GM18499 (cell line): ENCODE measurements at regions not wholly inside any gene's neighbourhood (a gene's known extent, or its start where the extent isn't known, plus 50 kb on each side); places are given as distances from the start of the nearest gene placed in this dataset.

Experiments
- ATAC-seq: cut with Tn5 transposase; IDR thresholded peaks from one replicate; pipeline ENCODE4 v1.9.1; 2021; ENCODE audit warnings: moderate number of reproducible peaks; ENCODE audit not compliant: insufficient read depth, unreplicated experiment

DNA sequence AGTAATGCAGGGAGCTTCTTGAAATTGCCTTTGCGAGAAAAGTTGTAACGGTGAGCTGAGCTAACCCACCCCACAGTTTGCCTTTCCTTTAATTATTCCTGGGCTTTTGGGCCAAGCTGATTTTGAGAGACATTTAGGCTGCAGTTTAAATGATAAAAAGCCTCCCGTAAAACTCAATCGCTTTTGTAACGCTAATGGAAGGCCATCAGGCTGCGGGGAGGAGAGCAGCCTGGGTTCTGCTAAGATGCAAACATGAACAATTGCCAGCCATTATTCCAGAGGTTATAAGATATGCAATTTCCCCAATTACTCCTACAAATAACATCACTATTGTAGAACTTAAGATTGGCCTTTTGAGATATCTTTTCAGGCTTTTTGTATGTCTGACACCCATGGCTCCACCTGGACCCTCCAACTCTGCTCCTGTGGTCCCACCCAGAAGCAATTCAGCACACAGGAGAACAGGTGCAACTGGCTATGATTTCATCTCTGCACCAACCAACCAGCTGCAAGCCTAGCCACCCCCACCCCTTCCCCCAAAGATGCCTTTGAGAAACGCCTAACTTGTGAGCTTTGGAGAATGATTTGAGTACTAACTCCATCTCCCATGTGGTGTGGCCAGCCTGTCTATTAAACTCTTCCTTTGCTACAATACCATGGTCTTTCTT, 108.2 kb upstream of the FAM9C start:
- ATAC-seq: no peak

GRCh38 chrX:13151828-13152517, 107.6 kb upstream of the FAM9C start:
- no peak for ATAC-seq

DNA sequence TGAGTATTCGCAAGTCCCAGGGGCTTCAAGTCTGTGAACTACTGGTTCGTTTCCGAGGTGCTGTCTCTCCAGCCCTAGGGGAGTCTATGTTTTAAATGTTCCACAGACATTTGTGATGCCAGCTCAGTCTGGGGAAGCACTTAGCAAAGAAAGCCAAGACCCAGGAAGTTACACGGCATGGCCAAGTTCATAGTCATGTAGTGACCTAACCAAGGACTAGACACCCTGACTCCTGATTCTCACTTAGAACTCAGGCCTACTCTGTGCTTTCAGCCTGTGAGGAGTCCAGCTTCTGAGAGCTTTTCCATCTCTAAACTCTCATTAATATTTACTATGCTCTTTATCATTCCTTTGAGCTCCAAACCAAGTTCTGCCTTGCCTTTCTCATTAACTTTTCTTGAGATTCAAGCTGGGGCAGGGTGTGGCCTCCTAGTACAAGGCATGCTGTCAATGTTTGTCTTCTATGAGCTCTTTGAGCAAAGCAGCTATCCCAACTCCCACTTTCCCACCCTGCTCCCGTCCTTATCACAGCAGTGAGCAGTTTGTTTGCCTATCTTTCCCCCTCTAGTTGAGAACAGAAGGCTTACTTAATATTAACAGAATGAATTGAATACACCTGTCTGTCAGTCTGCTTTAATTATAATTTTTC, 105.4 kb upstream of the FAM9C start:
- no peak for ATAC-seq

GRCh38 chrX:13147733-13148132, 103.3 kb upstream of the FAM9C start:
- no peak for ATAC-seq

DNA sequence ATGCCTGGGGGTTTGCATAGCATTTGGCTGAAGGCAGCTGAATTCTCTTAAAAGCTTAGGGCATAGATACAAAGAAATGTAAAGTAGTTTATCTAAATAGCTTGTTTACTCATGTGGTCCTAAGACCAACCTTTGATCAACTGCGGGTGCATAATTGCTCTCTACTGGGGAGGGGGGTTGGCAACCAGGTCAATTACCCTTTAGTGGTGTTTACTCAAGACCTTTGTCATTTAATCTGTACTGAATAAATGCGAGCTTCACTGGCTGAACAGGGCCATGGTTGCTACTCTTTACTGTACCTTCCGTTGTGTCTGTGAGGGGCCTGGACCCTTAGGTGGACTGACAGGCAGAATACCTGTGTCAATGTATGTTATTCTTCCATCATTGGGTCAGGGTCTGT, 102.7 kb upstream of the FAM9C start:
- no peak for ATAC-seq

DNA sequence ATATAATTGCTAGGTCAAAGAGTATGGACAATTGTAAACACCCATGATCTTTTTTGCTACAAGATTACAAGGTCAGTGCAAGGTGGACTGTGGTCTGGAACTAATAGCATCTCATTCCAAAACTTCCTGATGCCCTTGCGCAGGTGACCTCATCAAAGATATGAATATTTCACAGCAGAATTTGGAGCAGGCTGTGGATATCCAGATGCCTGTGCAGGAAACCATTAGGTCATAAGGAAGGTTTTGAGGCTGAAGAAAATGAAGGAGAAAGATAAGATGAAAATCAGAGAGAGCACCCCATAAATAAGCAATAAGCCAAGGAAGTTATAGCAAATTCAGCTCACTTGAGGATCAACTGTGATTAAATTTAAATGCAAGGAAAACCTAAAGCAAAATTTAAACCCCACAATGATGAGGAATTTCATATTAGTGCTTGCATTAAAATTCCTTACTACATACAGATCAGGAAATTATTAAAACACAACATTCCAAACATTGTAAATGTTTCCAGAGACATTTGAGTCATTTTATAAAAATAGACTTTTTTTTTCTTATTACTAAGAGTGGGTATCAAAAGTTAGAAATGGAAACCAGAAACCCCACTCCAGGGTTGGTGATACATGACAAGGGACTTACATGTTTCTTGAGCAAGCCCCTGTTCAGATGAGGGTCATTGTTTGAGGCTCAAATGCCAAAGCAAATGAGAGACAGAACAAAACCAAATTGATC, 100.7 kb upstream of the FAM9C start:
- ATAC-seq: no peak

GRCh38 chrX:13142891-13143290, 98.5 kb upstream of the FAM9C start:
- ATAC-seq: no peak

DNA sequence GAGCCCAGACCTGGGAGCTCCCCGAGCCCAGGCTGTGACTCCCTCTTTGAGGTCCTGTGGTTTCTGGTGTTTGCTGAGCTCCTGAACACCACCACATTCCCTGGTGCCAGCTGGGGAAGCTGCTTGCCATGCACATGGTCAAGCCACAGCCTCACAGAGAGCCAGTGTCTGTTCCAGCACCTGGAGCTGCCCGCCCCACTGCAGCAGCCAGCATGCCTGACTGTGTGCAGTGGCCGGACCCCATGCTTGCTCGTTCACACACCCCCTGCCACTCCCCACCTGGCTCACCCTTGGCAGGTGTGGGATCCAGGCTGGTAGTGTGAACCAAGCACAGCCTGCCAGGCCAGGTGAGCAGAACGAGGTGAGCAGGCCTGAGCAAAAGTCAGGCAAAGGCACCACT, 95.6 kb upstream of the FAM9C start:
- no peak for ATAC-seq

DNA sequence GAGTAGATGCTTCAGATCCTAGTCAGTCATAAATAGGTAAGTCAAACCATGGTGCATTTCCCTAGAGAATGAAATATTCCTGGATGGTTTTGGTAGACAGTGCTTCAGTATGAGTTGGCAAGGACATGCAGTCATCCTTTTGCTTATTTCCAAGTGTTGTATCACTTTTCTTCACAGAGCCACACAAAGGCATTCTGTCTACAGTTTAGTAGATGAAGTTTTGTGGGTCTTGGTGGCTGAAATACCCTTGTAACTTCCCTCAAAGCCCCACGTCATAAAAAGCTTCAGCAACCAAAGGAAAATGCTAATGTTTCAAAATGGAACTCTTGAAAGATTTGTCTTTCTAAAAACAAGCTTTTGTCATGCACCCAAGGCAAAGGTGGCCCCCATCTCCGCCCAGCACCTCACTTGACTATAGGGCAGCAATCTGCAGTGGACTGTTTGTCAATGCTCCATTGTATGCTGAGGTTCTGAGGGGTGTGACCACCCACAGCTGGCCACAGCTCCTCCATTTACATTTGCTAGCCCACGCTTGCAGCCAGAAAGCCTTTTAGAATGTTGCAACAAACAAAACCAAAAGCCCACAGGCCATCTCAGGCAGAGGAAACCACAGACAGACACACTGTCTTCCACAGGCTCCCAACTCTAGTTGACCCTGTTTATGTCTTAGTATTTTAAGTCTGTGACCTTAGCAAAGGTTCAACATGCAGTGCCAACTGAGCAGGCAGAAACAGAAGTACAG, 87.1 kb upstream of the FAM9C start:
- ATAC-seq: no peak

DNA sequence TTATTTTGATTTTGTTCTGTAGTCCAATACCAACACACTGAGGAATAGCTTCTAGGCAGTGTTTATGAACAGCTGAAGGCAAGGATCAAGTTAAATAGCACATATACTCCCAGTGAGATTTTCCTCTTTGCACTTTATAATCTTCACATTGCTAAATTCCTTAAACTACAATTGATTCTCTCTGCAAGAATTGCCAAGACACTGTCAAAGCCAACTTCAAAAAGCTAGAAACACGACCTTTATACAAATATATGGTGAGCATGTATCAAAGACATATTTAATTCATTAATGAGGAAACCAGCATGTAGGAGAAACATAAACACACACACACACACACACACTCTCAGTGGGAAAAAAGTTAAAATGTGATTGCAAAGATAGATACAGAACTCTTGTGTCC, 86.4 kb upstream of the FAM9C start:
- ATAC-seq: no peak

GRCh38 chrX:13128104-13128503, 83.7 kb upstream of the FAM9C start:
- no peak for ATAC-seq

DNA sequence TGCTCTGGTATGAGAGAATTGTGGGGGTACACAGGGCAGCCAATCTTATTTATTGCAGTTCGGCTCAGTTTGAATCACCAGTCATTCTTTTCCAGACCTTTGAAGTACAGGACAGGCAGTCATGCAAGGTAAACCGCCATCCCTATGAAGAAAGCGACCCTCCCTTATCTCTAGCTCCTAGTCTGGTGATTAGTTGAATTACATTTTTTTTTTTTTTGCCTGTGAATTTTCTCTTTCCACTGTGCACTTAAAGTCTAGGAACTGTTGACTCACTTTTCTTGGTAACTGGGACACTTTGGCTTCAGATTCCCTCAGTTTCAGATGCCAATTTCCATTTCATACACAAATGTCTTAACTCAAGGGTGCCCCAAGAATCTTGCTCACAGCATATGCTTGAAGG, 82.4 kb upstream of the FAM9C start:
- ATAC-seq: no peak

DNA sequence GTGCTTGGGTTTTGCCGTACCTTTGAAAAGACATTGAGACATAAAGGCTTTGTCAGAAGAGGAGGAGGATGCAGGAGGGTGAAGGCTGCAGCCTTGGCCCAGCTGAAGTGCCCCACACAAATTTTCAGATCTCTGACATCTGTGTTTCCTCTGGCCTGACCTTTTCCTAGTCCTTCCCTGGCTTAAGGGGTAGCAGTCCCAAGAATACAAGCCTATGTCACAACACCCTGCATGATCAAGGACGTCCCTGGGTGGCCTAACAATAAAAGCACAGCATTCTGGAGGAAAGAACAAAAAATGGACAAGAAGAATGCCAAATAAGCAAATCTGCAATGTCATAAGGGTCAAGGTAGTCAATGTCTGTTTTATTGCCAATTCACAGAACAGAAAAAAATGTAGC, 80.8 kb upstream of the FAM9C start:
- ATAC-seq: no peak

DNA sequence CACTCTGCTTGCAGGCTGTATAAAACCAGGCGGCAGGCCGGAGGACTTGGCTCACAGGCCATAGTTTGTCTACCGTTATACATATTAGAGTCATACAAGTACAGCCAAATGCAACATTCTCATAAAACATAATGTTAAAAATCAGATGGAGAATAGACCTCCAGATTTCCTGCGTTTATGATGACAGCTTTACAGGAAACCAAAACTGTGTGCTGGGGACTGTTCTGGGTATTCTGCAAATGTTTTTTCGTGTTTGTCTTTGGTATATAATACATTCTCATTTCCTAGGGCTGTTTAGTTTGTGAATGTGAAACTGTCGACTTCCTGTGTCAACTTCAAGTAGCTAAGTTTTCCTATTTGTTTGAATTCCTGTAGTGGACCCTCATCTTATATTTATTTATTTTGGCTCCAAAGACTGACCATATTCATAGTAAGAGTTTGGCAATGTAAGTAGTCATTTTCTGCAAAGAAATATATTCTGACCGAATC, 79.5 kb upstream of the FAM9C start:
- no peak for ATAC-seq

DNA sequence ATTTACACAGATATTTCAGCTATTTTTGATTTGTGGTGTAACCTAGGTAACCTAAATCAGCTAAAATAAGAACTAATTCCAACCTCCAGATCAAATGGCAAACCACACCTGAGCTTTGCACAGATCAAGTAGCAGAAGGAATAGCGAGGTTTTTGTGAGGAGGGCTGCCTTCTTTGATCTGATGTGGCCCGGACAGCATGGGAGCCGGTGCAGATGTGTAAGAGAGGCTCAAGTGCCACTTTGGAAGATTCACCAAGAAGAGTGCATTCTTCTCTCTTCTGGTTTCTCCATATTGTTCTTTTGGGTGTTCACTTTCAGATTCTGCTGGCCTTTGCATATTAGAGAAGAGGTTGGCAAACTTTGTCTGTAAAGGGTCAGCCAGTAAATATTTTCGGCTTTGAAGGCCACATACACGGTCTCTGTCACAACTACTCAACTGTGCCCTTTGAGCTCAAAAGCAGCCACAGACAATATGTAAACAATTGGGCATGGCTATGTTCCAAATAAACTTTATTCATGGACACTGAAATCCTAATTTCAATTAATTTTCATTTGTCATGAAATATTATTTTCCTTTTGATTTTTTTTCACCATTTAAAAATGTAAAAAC, 78.9 kb upstream of the FAM9C start:
- ATAC-seq: no peak

DNA sequence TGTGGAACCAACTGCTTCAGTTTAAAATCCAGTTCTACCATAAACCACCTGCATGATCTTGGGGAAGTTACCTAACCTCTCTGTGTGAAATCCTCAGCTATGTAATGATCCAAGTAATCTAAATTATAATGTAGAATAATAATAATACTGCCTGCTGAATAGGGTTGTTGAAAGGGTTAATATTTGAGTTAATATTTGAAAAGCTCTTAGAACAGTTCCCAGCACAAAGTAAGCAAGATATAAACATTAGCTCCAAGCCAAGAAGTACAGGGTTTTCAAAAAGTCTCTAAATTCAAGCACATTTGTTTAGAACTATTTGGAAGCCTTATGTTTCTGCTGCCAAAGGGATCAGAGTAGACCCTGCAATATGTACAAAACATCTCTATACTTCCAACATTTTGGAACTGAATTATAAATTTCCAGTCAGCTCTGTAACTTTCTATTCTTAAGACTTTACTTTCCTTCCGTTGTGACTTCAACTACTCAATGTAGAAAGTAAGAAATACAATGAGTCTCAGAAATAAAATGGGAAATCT, 76.7 kb upstream of the FAM9C start:
- no peak for ATAC-seq

GRCh38 chrX:13120017-13120416, 75.6 kb upstream of the FAM9C start:
- no peak for ATAC-seq

DNA sequence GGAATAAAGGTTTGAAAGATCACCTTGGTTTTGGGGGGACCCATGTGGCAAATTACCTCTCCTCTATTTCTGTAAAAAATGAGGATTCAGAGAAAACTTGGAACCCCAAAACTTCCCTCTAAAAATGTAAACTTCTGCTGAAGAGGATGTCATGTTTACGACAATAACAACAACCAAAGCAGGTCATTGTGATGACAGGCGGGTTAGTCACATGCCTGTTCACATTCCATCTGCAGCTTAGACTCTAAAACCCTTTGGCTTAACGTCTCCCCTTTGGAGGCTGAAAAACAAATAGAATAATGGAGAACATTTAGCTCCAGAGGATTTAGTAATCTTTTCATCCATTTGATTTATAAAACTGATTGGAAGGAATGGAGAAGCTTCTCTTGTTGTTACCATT, 75.0 kb upstream of the FAM9C start:
- ATAC-seq: no peak

DNA sequence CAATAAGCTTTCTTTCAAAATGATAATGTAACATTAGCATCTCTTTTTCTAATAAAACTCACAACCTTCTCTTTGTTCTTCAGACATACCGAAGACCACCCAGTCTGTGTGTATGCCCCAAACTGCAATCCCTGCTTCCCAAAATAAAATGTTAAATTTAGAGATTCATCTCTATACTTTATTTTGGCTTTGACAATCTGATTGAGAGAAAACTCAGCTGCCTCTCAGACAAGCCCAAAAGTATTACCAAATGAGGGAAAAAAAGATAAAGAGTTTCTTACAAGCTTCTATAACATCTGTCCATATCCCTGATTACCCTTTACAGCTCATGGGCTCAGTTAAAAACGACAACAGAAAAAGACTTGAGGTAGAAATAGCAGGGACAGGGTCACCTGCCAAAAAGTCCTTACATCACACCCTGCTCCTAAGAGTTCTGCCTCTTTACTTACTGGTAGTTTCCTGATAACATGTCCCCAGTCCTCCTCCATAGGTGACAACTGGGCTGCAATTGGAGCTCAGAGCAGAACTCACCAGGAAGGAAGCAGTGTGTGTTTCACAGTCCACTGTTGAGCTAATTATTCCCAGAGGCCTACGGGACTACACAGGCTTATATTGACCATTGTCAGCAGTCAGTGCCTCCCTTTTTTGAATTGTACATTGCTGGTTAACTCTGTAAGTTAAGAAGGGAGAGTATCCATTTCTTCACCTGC, 70.9 kb upstream of the FAM9C start:
- ATAC-seq: no peak
